Loucy (cell line): ENCODE measurements at regions not wholly inside any gene's neighbourhood (a gene's known extent, or its start where the extent isn't known, plus 50 kb on each side); places are given as distances from the start of the nearest gene placed in this dataset.

Experiments used
- H2AFZ ChIP-seq: fragments of 200-600 bp; sonication (generic); 2 replicates; pipeline ENCODE4 v1.6.0; 2016; ENCODE audit warnings: antibody characterized with exemption, mild to moderate bottlenecking, low read length, moderate library complexity
- H3F3A ChIP-seq: fragments of 200-600 bp; 2 replicates; pipeline ENCODE4 v1.6.0; 2016; ENCODE audit warnings: antibody characterized with exemption, low read depth, mild to moderate bottlenecking
- H3K27me3 ChIP-seq: fragments of 200-600 bp; sonication (generic); 2 replicates; pipeline ENCODE4 v1.6.1; 2014; ENCODE audit warnings: low read length, mild to moderate bottlenecking; ENCODE audit not compliant: insufficient read depth, poor library complexity, severe bottlenecking
- H3K36me3 ChIP-seq: fragments of 200-600 bp; sonication (generic); 2 replicates; pipeline ENCODE4 v1.6.1; 2016; ENCODE audit warnings: low read length; ENCODE audit not compliant: insufficient read depth
- H3K4me1 ChIP-seq: fragments of 200-600 bp; sonication (generic); 2 replicates; pipeline ENCODE4 v1.5.1; 2014; ENCODE audit warnings: low read length, mild to moderate bottlenecking; ENCODE audit not compliant: insufficient read depth, poor library complexity, severe bottlenecking
- H3K4me2 ChIP-seq: fragments of 200-600 bp; sonication (generic); 2 replicates; pipeline ENCODE4 v1.6.0; 2014; ENCODE audit warnings: antibody characterized with exemption, low read length, low read depth, mild to moderate bottlenecking; ENCODE audit not compliant: poor library complexity, severe bottlenecking
- H3K4me3 ChIP-seq: fragments of 200-600 bp; sonication (generic); 2 replicates; pipeline ENCODE4 v1.5.1; 2014; ENCODE audit warnings: low read length, mild to moderate bottlenecking, mixed read lengths; ENCODE audit not compliant: poor library complexity, severe bottlenecking
- H3K79me2 ChIP-seq: fragments of 200-600 bp; sonication (generic); 2 replicates; pipeline ENCODE4 v1.6.1; 2014; ENCODE audit warnings: low read length; ENCODE audit not compliant: insufficient read depth
- H3K9ac ChIP-seq: fragments of 200-600 bp; sonication (generic); 2 replicates; pipeline ENCODE4 v1.6.0; 2014; ENCODE audit warnings: mild to moderate bottlenecking, low read depth, low read length, moderate library complexity; ENCODE audit not compliant: poor library complexity, severe bottlenecking
- H3K9me2 ChIP-seq: fragments of 200-600 bp; sonication (generic); replicated peaks from 2 replicates; pipeline ENCODE4 v1.6.1; 2016; ENCODE audit warnings: low read depth, low read length, mixed read lengths
- H3K9me3 ChIP-seq: fragments of 200-600 bp; sonication (generic); 2 replicates; pipeline ENCODE4 v1.6.1; 2014; ENCODE audit warnings: mild to moderate bottlenecking, antibody characterized with exemption, low read length, low read depth; ENCODE audit not compliant: insufficient read depth
- H4K20me1 ChIP-seq: fragments of 200-600 bp; sonication (generic); 2 replicates; pipeline ENCODE4 v1.6.0; 2014; ENCODE audit warnings: antibody characterized with exemption, low read length, mild to moderate bottlenecking; ENCODE audit not compliant: insufficient read depth, poor library complexity, severe bottlenecking
- EZH2phosphoT487 ChIP-seq: fragments of 200-600 bp; IDR thresholded peaks from 2 replicates; pipeline ENCODE4 v1.6.1; 2018; ENCODE audit warnings: antibody characterized with exemption, mild to moderate bottlenecking, moderate library complexity, borderline replicate concordance
- TF ChIP-seq, protein P1 (sequence below): fragments of 200-600 bp; sonication (generic); conservative IDR thresholded peaks from 2 replicates; pipeline ENCODE4 v1.5.1; 2014; ENCODE audit warnings: mild to moderate bottlenecking, antibody characterized with exemption, low read length

DNA sequence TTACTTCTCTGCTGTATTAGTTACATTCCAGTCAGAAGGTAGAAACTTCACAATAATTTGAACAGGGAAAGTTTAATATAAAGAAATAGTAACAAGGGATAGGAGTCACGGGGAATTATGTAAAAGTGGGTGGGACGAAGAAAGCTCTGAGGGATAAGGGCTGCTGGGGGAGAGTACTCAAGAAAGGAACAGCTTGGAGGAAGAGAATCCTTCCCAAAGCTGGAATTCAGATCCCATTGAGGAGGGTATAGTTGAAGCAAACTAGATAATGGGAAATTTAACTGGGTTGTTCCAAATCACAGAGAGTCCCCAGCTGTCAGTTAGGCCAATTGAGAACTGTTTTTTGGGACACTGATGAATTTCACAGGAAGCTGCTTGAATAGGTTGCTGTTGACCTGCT is 53.2 kb upstream of the MACC1 start:
- H4K20me1 ChIP-seq: no peaks in the 10 kb centered on the region
- no peak overlapping the region for H3K9ac ChIP-seq
- H3K9me2 ChIP-seq: no peaks in the 10 kb centered on the region
- H2AFZ ChIP-seq: no peak overlapping the region
- H3K4me1 ChIP-seq: peaks cover 6% of the 10 kb centered on the region
- no peaks in the 10 kb centered on the region for H3K9me3 ChIP-seq
- H3K27me3 ChIP-seq: no peaks in the 10 kb centered on the region
- H3F3A ChIP-seq: no peaks in the 10 kb centered on the region
- H3K4me3 ChIP-seq: no peak overlapping the region
- H3K79me2 ChIP-seq: no peaks in the 10 kb centered on the region
- H3K4me2 ChIP-seq: no peak overlapping the region
- no peaks in the 10 kb centered on the region for H3K36me3 ChIP-seq
- no peak for TF ChIP-seq EZH2phosphoT487
- TF ChIP-seq, protein P1, sequence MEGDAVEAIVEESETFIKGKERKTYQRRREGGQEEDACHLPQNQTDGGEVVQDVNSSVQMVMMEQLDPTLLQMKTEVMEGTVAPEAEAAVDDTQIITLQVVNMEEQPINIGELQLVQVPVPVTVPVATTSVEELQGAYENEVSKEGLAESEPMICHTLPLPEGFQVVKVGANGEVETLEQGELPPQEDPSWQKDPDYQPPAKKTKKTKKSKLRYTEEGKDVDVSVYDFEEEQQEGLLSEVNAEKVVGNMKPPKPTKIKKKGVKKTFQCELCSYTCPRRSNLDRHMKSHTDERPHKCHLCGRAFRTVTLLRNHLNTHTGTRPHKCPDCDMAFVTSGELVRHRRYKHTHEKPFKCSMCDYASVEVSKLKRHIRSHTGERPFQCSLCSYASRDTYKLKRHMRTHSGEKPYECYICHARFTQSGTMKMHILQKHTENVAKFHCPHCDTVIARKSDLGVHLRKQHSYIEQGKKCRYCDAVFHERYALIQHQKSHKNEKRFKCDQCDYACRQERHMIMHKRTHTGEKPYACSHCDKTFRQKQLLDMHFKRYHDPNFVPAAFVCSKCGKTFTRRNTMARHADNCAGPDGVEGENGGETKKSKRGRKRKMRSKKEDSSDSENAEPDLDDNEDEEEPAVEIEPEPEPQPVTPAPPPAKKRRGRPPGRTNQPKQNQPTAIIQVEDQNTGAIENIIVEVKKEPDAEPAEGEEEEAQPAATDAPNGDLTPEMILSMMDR: no peak

DNA sequence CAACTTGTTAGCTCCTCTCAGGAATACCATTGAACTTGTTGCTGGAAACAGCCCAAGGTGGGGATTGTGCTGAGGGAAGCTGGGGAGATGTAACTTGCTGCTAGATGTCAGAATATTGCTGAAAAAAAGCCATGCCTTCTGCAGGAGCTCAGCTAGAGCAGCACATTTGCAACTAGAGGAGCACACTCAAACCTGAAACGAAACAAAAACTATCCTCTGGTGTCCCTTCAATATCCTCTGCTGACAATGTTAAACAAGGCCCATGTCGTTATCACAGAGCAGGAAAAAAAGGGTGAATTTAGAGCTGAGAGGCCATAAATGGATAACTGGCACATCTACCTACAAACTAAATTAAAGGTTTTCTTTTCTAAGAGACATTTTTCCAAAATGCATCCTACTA is 53.7 kb upstream of the MACC1 start:
- no peaks in the 10 kb centered on the region for H3K9me2 ChIP-seq
- H4K20me1 ChIP-seq: no peaks in the 10 kb centered on the region
- no peak overlapping the region for H3K4me3 ChIP-seq
- no peaks in the 10 kb centered on the region for H3K36me3 ChIP-seq
- H3K9me3 ChIP-seq: no peaks in the 10 kb centered on the region
- no peak overlapping the region for H3K4me2 ChIP-seq
- TF ChIP-seq, protein P1: no peak
- TF ChIP-seq EZH2phosphoT487: no peak
- H3K79me2 ChIP-seq: no peaks in the 10 kb centered on the region
- no peak overlapping the region for H2AFZ ChIP-seq
- no peaks in the 10 kb centered on the region for H3K27me3 ChIP-seq
- peaks cover 6% of the 10 kb centered on the region for H3K4me1 ChIP-seq
- no peaks in the 10 kb centered on the region for H3F3A ChIP-seq
- H3K9ac ChIP-seq: no peak overlapping the region

DNA sequence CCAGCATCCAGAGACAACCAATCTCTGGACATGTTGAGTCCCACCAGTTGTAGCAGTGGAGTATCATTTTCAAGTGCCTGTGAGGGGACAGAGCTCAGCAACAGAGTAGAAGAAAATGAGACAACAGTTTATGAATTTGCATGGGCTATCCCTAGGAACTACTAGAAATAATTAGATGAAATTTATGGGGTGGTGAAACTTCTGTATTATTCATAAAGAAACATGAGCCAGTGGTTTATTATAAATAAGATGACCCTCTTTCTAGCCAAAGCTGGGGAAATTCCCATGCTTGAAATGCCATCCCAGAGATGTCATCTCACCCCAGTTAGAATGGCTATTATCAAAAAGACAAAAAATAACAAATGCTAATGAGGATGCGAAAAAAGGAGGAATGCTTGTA is 55.1 kb upstream of the ITGB8 start:
- no peaks in the 10 kb centered on the region for H3K9me2 ChIP-seq
- no peaks in the 10 kb centered on the region for H3K27me3 ChIP-seq
- no peak for TF ChIP-seq EZH2phosphoT487
- TF ChIP-seq, protein P1: no peak
- H3K4me2 ChIP-seq: no peak overlapping the region
- H3K4me1 ChIP-seq: no peaks in the 10 kb centered on the region
- no peak overlapping the region for H3K9ac ChIP-seq
- H3K4me3 ChIP-seq: no peak overlapping the region
- H4K20me1 ChIP-seq: no peaks in the 10 kb centered on the region
- no peaks in the 10 kb centered on the region for H3K79me2 ChIP-seq
- no peaks in the 10 kb centered on the region for H3K9me3 ChIP-seq
- no peak overlapping the region for H2AFZ ChIP-seq
- no peaks in the 10 kb centered on the region for H3K36me3 ChIP-seq
- H3F3A ChIP-seq: no peaks in the 10 kb centered on the region
